ENCODE measurements at regions not wholly inside any gene's neighbourhood (a gene's known extent, or its start where the extent isn't known, plus 50 kb on each side); places are given as distances from the start of the nearest gene placed in this dataset.

DNA sequence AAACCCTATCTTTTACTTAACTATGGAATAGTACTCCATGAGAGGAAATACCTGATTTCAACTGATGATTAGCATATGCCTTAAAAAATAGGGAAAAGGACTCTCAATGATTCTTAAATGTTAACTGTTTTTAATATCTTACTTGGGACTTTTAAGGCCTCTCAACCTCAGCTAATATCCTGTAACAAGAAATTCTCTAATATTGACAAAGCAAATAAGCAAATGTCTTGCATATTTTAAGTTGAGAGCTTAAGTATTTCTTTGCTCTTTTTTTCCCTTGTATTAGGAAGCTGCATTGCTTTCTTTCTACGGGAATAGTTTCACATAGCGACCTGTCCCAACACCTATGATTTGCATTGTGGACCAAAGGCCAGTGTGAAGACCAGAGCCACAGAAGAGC is 249.9 kb downstream of the BCAT1 start:
- Histone ChIP-seq H3K9me1 (replicated peaks; ENCODE audit: control insufficient read depth, extremely low read depth, insufficient read depth, low read length) (no peaks in the 10 kb centered on the region), H3K36me3 (ENCODE audit: control insufficient read depth in 2 of 2, extremely low read depth in 1 of 2, insufficient read depth in 2 of 2, low read length in 2 of 2) (no peaks in the 10 kb centered on the region), H4K20me1 (replicated peaks; ENCODE audit: control insufficient read depth, extremely low read depth, insufficient read depth, low read length) (no peaks in the 10 kb centered on the region), H3K79me2 (ENCODE audit: control insufficient read depth, insufficient read depth, low read length) (no peaks in the 10 kb centered on the region), H3K4me3 (replicated peaks in 1 of 3; ENCODE audit: insufficient read depth in 1 of 3, low read depth in 1 of 3, low read length in 3 of 3) (no peak overlapping the region), H3K27ac (ENCODE audit: insufficient read depth, low read depth, low read length) (no peak overlapping the region), H2AFZ (ENCODE audit: low read depth, low read length) (no peak overlapping the region), H3K27me3 (ENCODE audit: control insufficient read depth in 2 of 2, insufficient read depth in 2 of 2, low read length in 2 of 2) (no peaks in the 10 kb centered on the region), H3K4me2 (ENCODE audit: insufficient read depth, low read length) (no peak overlapping the region), H3K9me3 (replicated peaks; ENCODE audit: control insufficient read depth, insufficient read depth, low read length) (no peaks in the 10 kb centered on the region), H3K4me1 (ENCODE audit: control insufficient read depth, extremely low read depth, insufficient read depth, low read length) (no peaks in the 10 kb centered on the region), H3K9ac (replicated peaks; ENCODE audit: extremely low read depth, insufficient read depth, low read length) (no peak overlapping the region)
- POLR2A ChIA-PET: no interaction called here
- dilution Hi-C loops (cut with MboI; ENCODE audit: extremely low pct_ligation_motif_present, low sequenced_read_pairs) (no loop called here), intact Hi-C loops (cut with micrococcal nuclease) (no loop called here)
- no peak for FAIRE-seq
- CTCF ChIA-PET: interaction anchor here (1.0 to 1.4 kb wide), 2 partner anchors 8 to 29 kb away, joined by 3 to 4 read pairs; no protein-coding TSS in a partner anchor
- no TSS peak for BruUV-seq (replicated peaks)
- DNase-seq (ENCODE audit: low read depth, low spot score): no peak
- TF ChIP-seq GATA2 (IDR thresholded peaks at IDR 0.05; ENCODE audit: insufficient read depth, insufficient read length, low read depth, low read length): no peak
- no peak for TF ChIP-seq CTCF (IDR thresholded peaks at IDR 0.05; ENCODE audit: extremely low read depth in 1 of 2, insufficient read depth in 1 of 2, low read depth in 1 of 2, low read length in 2 of 2)
- TF ChIP-seq MYC (IDR thresholded peaks at IDR 0.05; ENCODE audit: low read depth, low read length): no peak
- no peak for TF ChIP-seq POLR2AphosphoS5 (IDR thresholded peaks at IDR 0.05; ENCODE audit: insufficient read depth, low read depth, low read length)
- TF ChIP-seq FOS (IDR thresholded peaks at IDR 0.05; ENCODE audit: borderline replicate concordance, insufficient read depth, low read length): no peak
- TF ChIP-seq EZH2 (IDR thresholded peaks at IDR 0.05; ENCODE audit: borderline replicate concordance, low read depth, low read length, severe bottlenecking): no peak
- no peak for TF ChIP-seq POLR2A (IDR thresholded peaks at IDR 0.05; ENCODE audit: low read depth, low read length)
- TF ChIP-seq JUN (IDR thresholded peaks at IDR 0.05; ENCODE audit: borderline replicate concordance, insufficient read depth, insufficient read length, low read depth): no peak
- TF ChIP-seq, protein P1, sequence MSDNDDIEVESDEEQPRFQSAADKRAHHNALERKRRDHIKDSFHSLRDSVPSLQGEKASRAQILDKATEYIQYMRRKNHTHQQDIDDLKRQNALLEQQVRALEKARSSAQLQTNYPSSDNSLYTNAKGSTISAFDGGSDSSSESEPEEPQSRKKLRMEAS (IDR thresholded peaks at IDR 0.05; ENCODE audit: insufficient read depth, insufficient read length): no peak
